IMR-90 (cell line): ENCODE measurements at regions not wholly inside any gene's neighbourhood (a gene's known extent, or its start where the extent isn't known, plus 50 kb on each side); places are given as distances from the start of the nearest gene placed in this dataset.
A peak's percentile ranks its signal among the peaks of the same experiment; 100 is the strongest.

Experiments used
- ATAC-seq: fragments of 200-7000 bp; cut with Tn5 transposase; 2 replicates; pipeline ENCODE4 v1.9.1; 2020; ENCODE audit warnings: low read depth, mild to moderate bottlenecking, moderate library complexity
- BruUV-seq: library from RNA; stranded (reverse); fragments of 400-500 nt; replicated peaks from 2 replicates; lab custom pipeline; 2021; lab: Mats Ljungman, UMichigan
- CTCF ChIA-PET: fragments of 300-600 bp; formaldehyde crosslinking; extraction: SDS; loops from one replicate; lab custom pipeline; 2021; ENCODE audit warnings: antibody characterized with exemption; lab: Yijun Ruan, JAX
- POLR2A ChIA-PET: fragments of 300-600 bp; sonication (Branson Sonifier 250); formaldehyde crosslinking; loops from one replicate; lab custom pipeline; 2022; ENCODE audit warnings: antibody characterized with exemption; ENCODE audit not compliant: unreplicated experiment; lab: Charles Lee
- DNase-seq: peaks from one replicate; pipeline ENCODE4 v3.0.0; 2013
- H2AFZ ChIP-seq: replicated peaks from 2 replicates; pipeline ENCODE3; 2013; ENCODE audit warnings: low read length, mild to moderate bottlenecking; ENCODE audit not compliant: poor library complexity
- H2AK5ac ChIP-seq: 2 replicates; pipeline ENCODE4 v1.6.1; 2013; ENCODE audit warnings: low read depth, low read length, inconsistent platforms
- H2AK9ac ChIP-seq: replicated peaks from 2 replicates; pipeline ENCODE3; 2013; ENCODE audit warnings: mild to moderate bottlenecking, low read depth, low read length, moderate library complexity; ENCODE audit not compliant: poor library complexity
- H2BK120ac ChIP-seq: 2 replicates; pipeline ENCODE4 v1.6.1; 2013; ENCODE audit warnings: low read depth, low read length, inconsistent platforms
- H2BK15ac ChIP-seq: 3 replicates; pipeline ENCODE4 v1.6.1; 2013; ENCODE audit warnings: low read depth, low read length, inconsistent platforms
- H2BK20ac ChIP-seq: 2 replicates; pipeline ENCODE4 v1.6.1; 2013; ENCODE audit warnings: low read depth, mild to moderate bottlenecking, inconsistent platforms, low read length, moderate library complexity
- H2BK5ac ChIP-seq: 2 replicates; pipeline ENCODE4 v1.6.1; 2013; ENCODE audit warnings: mild to moderate bottlenecking, low read depth, low read length, inconsistent platforms; ENCODE audit not compliant: poor library complexity, severe bottlenecking
- H3K14ac ChIP-seq: replicated peaks from 2 replicates; pipeline ENCODE4 v1.6.1; 2013; ENCODE audit warnings: low read depth, low read length, inconsistent platforms
- H3K18ac ChIP-seq: 2 replicates; pipeline ENCODE4 v1.6.1; 2013; ENCODE audit warnings: low read depth, low read length, control low read depth
- H3K23ac ChIP-seq: 2 replicates; pipeline ENCODE4 v1.6.1; 2013; ENCODE audit warnings: low read depth, low read length, inconsistent platforms
- H3K27ac ChIP-seq: 2 replicates; pipeline ENCODE4 v1.5.1; 2013; ENCODE audit warnings: mild to moderate bottlenecking, control low read depth, low read length; ENCODE audit not compliant: insufficient read depth
- H3K27me3 ChIP-seq: 2 replicates; pipeline ENCODE4 v1.6.1; 2013; ENCODE audit warnings: low read length; ENCODE audit not compliant: control insufficient read depth, insufficient read depth
- H3K36me3 ChIP-seq: 2 replicates; pipeline ENCODE4 v1.6.1; 2013; ENCODE audit warnings: low read length, mixed read lengths; ENCODE audit not compliant: control insufficient read depth, insufficient read depth
- H3K4ac ChIP-seq: 2 replicates; pipeline ENCODE4 v1.6.1; 2013; ENCODE audit warnings: low read depth, low read length, inconsistent platforms
- H3K4me1 ChIP-seq: 2 replicates; pipeline ENCODE4 v1.6.1; 2013; ENCODE audit warnings: low read length, mixed read lengths; ENCODE audit not compliant: control insufficient read depth, insufficient read depth
- H3K4me2 ChIP-seq: 2 replicates; pipeline ENCODE4 v1.6.1; 2013; ENCODE audit warnings: low read depth, mild to moderate bottlenecking, control low read depth, low read length, moderate library complexity
- H3K4me3 ChIP-seq: 2 replicates; pipeline ENCODE4 v1.5.1; 2013; ENCODE audit warnings: low read depth, mild to moderate bottlenecking, control low read depth, low read length, moderate library complexity; ENCODE audit not compliant: insufficient read depth
- H3K56ac ChIP-seq: 2 replicates; pipeline ENCODE4 v1.6.1; 2013; ENCODE audit warnings: low read length, inconsistent platforms; ENCODE audit not compliant: insufficient read depth; ENCODE audit errors: extremely low read depth
- H3K79me1 ChIP-seq, 2 experiments: 2 replicates each; pipeline ENCODE4 v1.6.1; 2013; ENCODE audit warnings: low read length in 2 of 2, inconsistent platforms in 1 of 2, low read depth in 1 of 2
- H3K9ac ChIP-seq: 2 replicates; pipeline ENCODE4 v1.6.1; 2013; ENCODE audit warnings: low read depth, low read length, control low read depth
- H3K9me1 ChIP-seq: 2 replicates; pipeline ENCODE4 v1.6.1; 2013; ENCODE audit warnings: low read length, inconsistent platforms; ENCODE audit not compliant: insufficient read depth
- H3K9me3 ChIP-seq: 2 replicates; pipeline ENCODE4 v1.6.1; 2013; ENCODE audit warnings: low read length; ENCODE audit not compliant: control insufficient read depth, insufficient read depth
- H4K20me1 ChIP-seq: 2 replicates; pipeline ENCODE4 v1.6.1; 2013; ENCODE audit warnings: low read length, inconsistent platforms; ENCODE audit not compliant: insufficient read depth
- H4K5ac ChIP-seq: 2 replicates; pipeline ENCODE4 v1.6.1; 2013; ENCODE audit warnings: mild to moderate bottlenecking, low read depth, low read length, control low read depth
- H4K8ac ChIP-seq, 2 experiments: 2 replicates each; pipeline ENCODE4 v1.6.1; 2013; ENCODE audit warnings: low read depth in 2 of 2, low read length in 2 of 2, control low read depth in 1 of 2, inconsistent platforms in 1 of 2
- H4K91ac ChIP-seq: 2 replicates; pipeline ENCODE4 v1.6.1; 2013; ENCODE audit warnings: low read depth, low read length, inconsistent platforms; ENCODE audit not compliant: insufficient read depth
- FOS ChIP-seq: fragments of 150-350 bp; IDR thresholded peaks from 2 replicates; pipeline ENCODE4 v1.6.1; 2016; ENCODE audit warnings: low read depth, low read length
- MAFK ChIP-seq: IDR thresholded peaks from 2 replicates; pipeline ENCODE4 v1.6.1; 2012; ENCODE audit warnings: low read depth, low read length, improper control_type of control experiment
- USF2 ChIP-seq: fragments of 150-350 bp; IDR thresholded peaks from 2 replicates; pipeline ENCODE4 v1.6.1; 2017; ENCODE audit warnings: mild to moderate bottlenecking, antibody characterized with exemption, low read length, low read depth
- WGBS, 2 experiments: methylation state at CpG; one replicate each; pipeline versions ENCODE4 v1.1.5 to v1.1.7; 2013; ENCODE audit warnings: missing lambda C conversion rate in 2 of 2; ENCODE audit not compliant: insufficient read length in 1 of 2; ENCODE audit errors: extremely low coverage in 2 of 2; 5-methylcytosine and 5-hydroxymethylcytosine counted together
- dilution Hi-C: fragments of 300-500 bp; cut with HindIII; formaldehyde crosslinking; loops from one replicate; pipeline ENCODE4 v1.14.3; 2018; ENCODE audit warnings: low sequenced_read_pairs; ENCODE audit not compliant: unreplicated experiment
- in situ Hi-C: fragments of 300-500 bp; cut with MboI; formaldehyde crosslinking; loops from 3 replicates; pipeline ENCODE4 v1.14.3; 2019; ENCODE audit warnings: low sequenced_read_pairs, inconsistent platforms, mixed read lengths
- intact Hi-C: fragments of 100-400 bp; cut with micrococcal nuclease; formaldehyde crosslinking; loops from 2 replicates; pipeline ENCODE4 v1.10.0; 2022

GRCh38 chr1:189596197-189596596 is 881.5 kb downstream of the BRINP3 start:
- no peak for TF ChIP-seq USF2
- TF ChIP-seq FOS, result no peak
- peak; percentile 93 for TF ChIP-seq MAFK
- Histone ChIP-seq H3K9me3 (no peaks in the 10 kb centered on the region), H3K18ac (no peak overlapping the region), H3K9me1 (no peaks in the 10 kb centered on the region), H4K91ac (no peak overlapping the region), H3K4me2 (no peak overlapping the region), H3K9ac (no peak overlapping the region), H3K4ac (no peak overlapping the region), H3K56ac (no peak overlapping the region), H2AK5ac (no peak overlapping the region), H2BK15ac (no peak overlapping the region), H3K4me1 (no peaks in the 10 kb centered on the region), H3K14ac (no peak overlapping the region), H2AFZ (no peak overlapping the region), H2BK20ac (no peak overlapping the region), H4K5ac (no peak overlapping the region), H3K27ac (no peak overlapping the region), H3K27me3 (no peaks in the 10 kb centered on the region), H3K79me1 (no peaks in the 10 kb centered on the region), H4K20me1 (no peaks in the 10 kb centered on the region), H3K36me3 (no peaks in the 10 kb centered on the region), H3K23ac (no peak overlapping the region), H2BK5ac (no peak overlapping the region), H2AK9ac (no peak overlapping the region), H4K8ac (no peak overlapping the region), H3K4me3 (no peak overlapping the region), H2BK120ac (no peak overlapping the region)
- no CpG with 5 or more reads among the region's 1 CpG for WGBS, 2 experiments
- ATAC-seq, result no peak
- CTCF ChIA-PET, result no interaction called here
- dilution Hi-C loops, result no loop called here
- no TSS peak for BruUV-seq
- in situ Hi-C loops, result no loop called here
- POLR2A ChIA-PET, result no interaction called here
- peak; percentile 2 for DNase-seq
- intact Hi-C loops, result no loop called here
